HG02763 (cell line): ENCODE measurements at regions not wholly inside any gene's neighbourhood (a gene's known extent, or its start where the extent isn't known, plus 50 kb on each side); places are given as distances from the start of the nearest gene placed in this dataset.
A peak's percentile ranks its signal among the peaks of the same experiment; 100 is the strongest.
"Not testable (repeated sequence)": the region's sequence is repeated elsewhere in the genome, so short reads cannot be mapped to it uniquely, and the experiment has no call there.

ENCODE experiments used
- ATAC-seq: cut with Tn5 transposase; IDR thresholded peaks from one replicate; pipeline ENCODE4 v1.9.1; 2021; ENCODE audit warnings: mild to moderate bottlenecking, moderate library complexity; ENCODE audit not compliant: unreplicated experiment

- not testable (repeated sequence) for ATAC-seq
These were observed 914.7 kb downstream of the FOXD4L5 start for GRCh38 chr9:64370344-64370743.

GRCh38 chr9:64369644-64370043 lies 915.4 kb downstream of the FOXD4L5 start:
- ATAC-seq = not testable (repeated sequence)

GRCh38 chr9:64369114-64369513 lies 915.9 kb downstream of the FOXD4L5 start:
- ATAC-seq = peak; percentile 100

GRCh38 chr9:64368644-64368942 lies 916.4 kb downstream of the FOXD4L5 start:
- not testable (repeated sequence) for ATAC-seq

- not testable (repeated sequence) for ATAC-seq
These were observed 917.0 kb downstream of the FOXD4L5 start for GRCh38 chr9:64367826-64368643.
